NCI-H187 (cell line): ENCODE measurements at regions not wholly inside any gene's neighbourhood (a gene's known extent, or its start where the extent isn't known, plus 50 kb on each side); places are given as distances from the start of the nearest gene placed in this dataset.
"Not testable (repeated sequence)": the region's sequence is repeated elsewhere in the genome, so short reads cannot be mapped to it uniquely, and the experiment has no call there.

ENCODE experiments used
- DNase-seq, 2 experiments: peaks; one replicate each; lab custom pipeline; 2025; lab: John Stamatoyannopoulos, UW

DNA sequence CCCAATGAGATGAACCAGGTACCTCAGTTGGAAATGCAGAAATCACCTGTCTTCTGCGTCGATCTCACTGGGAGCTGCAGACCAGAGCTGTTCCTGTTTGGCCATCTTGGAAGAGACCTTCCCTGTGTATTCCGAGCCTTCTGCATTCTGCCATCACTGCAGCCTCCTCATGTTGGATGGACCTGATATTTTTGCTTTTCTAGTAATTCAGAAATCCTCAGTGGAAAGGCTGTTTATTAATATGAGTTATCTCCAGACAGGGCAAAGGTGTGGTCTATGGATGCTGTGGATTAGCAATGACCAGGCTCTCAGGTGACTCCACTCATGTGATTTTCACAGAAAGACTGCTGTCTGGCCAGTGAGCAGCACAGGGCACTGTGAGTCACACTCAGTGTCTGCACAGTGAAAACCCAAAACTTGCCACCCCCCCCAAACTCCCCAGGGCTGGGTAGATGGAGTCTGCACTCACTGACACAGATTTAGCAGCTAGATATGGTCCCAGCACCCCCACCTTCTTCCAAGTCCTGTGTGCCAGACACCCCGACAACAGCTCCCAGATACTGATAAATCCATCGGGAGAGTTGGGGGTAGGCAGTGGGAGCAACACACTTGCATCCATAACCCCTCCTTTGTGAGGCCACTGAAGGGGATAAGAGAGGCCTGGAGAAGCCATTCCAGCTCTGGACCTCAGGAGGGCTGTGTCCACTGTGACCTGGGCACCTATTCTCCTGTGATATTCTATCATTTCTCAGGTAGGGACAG is 75.2 kb upstream of the TOP3B start:
- DNase-seq = no peak

DNA sequence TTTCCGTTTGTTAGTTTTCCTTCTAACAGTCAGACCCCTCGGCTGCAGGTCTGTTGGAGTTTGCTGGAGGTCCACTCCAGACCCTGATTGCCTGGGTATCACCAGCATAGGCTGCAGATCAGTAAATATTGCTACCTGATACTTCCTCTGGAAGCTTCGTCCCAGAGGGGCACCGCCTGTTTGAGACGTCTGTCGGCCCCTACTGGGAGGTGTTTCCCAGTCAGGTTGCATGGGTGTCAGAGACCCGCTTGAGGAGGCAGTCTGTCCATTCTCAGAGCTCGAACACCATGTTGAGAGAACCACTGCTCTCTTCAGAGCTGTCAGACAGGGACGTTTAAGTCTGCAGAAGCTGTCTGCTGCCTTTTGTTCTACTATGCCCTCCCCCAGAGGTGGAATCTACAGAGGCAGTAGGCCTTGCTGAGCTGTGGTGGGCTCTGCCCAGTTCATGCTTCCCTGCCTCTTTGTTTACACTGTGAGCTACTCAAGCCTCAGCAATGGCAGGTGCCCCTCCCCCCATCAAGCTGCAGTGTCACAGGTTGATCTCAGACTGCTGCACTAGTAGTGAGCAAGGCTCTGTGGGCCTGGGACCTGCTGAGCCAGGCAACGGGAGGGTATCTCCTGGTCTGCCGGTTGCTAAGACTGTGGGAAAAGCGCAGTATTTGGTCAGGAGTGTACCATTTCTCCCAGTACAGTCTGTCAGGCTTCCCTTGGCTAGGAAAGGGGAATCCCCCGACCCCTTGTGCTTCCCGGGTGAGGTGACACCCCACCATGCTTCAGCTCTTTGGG is 74.4 kb upstream of the TOP3B start:
- not testable (repeated sequence) for DNase-seq

DNA sequence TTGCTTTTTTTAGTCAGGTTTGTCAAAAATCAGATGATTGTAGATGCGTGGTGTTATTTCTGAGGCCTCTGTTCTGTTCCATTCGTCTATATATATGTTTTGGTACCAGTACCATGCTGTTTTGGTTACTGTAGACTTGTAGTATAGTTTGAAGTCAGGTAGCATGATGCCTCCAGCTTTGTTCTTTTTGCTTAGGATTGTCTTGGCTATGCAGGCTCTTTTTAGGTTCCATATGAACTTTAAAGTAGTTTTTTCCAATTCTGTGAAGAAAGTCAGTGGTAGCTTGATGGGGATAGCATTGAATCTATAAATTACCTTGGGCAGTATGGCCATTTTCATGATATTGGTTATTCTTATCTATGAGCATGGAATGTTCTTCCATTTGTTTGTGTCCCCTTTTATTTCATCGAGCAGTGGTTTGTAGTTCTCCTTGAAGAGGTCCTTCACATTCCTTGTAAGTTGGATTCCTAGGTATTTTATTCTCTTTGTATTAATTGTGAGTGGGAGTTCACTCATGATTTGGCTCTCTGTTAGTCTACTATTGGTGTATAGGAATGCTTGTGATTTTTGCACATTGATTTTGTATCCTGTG is 70.1 kb upstream of the TOP3B start:
- DNase-seq = not testable (repeated sequence)

DNA sequence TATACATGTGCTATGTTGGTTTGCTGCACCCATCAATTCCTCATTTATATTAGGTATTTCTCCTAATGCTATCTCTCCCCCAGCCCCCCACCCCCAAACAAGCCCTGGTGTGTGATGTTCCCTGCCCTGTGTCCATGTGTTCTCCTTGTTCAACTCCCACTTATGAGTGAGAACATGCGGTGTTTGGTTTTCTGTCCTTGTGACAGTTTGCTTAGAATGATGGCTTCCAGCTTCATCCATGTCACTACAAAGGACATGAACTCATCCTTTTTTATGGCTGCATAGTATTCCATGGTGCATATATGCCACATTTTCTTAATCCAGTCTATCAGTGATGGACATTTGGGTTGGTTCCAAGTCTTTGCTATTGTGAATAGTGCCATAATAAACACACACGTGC is 68.4 kb upstream of the TOP3B start:
- not testable (repeated sequence) for DNase-seq

DNA sequence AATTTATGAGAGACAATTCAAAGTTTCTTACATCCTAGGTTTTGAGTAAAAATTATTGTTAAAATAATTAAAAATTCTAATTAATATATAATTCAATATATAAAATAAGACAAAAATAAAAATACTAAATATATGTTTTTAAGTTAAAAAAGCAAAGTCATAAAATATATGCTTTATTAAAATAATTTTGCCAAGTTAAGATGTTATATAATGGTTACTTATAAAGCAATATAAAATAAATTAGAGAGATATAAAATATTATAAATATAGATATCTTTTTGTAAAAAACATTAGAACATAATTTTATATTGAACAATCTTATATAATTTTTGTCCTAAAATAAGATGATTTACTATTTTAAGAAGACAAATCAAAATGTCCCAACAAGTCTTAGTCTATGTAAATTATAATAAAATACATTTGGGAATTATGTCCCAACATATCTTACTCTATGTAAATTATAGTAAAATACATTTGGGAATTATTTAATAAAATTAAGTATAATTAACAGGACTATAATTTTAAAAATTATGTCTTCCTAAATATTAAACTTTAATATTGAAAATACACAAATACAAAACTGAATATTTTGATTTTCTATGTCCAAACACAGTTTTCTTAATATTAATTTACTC is 67.7 kb upstream of the TOP3B start:
- DNase-seq = no peak

DNA sequence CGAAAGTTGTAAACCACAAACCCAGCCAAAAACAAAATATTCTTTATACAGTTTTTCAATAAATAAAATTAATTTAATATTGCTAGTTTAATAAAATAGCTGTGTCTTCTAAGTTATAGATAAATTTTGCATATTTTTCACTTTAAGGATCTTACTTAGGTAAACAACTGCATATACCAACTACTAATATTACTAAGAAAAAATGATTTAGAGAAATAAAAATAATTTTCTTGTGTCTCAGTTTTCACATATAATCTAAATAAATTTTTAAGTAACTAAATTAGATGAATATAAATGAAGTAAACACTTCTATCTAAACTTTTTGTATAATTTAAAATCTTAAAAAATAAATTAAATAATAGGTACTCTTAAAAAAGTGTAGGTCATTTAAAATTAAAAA is 67.1 kb upstream of the TOP3B start:
- no peak for DNase-seq

DNA sequence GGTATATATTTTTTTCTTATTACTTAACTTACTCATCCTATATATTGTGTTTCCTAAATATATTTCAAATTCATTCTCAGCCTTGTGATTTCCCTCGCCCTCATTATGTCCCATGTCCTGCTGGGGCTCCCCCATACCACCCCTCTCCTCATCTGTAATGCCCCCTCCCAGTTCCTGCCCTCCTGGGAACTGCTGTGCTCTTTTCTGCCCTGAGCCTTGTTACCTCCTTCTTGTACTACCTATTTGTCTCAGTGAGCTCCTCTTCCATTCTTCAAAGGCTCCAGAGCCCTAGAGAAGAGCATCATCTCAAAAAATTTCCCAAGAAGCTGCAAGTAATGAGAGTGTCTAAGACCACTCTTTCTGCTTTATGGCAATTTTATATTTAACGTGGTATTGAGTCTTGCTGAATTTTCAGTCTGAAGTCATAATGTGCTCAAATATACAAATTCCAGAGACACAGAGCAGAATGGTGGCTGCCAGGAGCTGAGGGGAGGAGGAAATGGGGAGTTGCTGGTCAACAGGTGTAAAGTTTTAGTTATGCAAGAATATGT is 66.5 kb upstream of the TOP3B start:
- DNase-seq = no peak

DNA sequence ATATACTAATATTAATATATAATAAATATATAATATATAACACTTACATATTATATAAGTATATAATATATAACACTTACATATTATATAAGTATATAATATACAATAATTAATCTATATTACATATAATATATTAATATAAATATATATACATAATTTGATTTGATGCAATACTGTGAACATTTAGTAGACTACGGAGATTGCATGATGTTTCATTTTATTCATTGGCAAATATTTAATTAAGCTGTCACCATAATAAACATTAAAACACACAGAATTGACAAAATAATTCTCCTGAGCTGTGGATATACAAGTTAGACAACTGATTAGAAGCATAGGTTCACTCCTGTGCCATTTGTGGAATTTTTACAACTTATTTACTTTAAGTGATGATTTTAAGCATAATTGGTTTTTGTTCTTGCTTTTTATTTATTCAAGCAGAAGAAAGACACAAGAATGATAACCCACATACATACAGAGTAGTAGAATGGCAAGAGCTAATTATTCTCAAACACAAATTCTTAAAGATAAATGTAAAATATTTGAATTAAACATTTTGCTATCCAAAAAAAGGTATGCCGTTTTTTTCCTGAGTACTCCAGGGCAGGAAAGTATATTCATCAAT is 65.8 kb upstream of the TOP3B start:
- DNase-seq = no peak

DNA sequence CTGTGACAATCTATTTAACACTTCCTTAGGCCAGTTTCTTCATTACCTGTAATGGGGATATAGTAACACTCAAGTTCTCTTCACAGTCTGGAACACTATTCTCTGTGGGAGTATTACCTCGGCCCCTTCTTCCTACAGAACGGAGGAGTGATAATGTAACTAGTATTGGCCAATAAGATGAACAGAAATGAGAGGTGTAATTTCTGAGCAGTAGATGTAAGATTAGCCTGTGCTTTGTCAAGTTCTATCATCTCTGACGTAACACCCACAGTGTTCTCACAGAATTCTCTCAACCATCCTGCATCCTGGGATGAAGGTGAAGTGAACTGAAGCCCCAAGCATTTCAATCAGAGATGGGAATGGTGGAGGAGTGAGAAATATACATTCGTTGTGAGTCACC is 65.2 kb upstream of the TOP3B start:
- DNase-seq = no peak

DNA sequence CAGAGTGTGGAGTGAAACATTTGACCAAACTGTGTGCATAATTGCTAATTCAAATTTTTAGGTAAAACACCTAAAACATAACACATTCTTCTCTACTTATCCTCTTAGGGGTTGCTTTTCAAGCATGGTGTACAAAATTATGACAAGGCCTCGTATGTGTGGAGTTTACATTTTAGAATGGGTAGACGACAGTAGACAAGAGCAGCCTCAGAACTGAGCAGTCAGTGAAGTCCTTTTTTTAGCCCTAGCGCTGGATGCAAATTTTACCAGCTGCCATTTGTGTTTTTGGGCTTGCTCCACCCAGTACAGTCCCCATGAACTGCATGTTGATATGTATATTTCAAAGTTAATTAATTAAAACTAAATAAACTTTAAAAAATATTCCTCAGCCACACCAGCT is 64.7 kb upstream of the TOP3B start:
- no peak for DNase-seq

DNA sequence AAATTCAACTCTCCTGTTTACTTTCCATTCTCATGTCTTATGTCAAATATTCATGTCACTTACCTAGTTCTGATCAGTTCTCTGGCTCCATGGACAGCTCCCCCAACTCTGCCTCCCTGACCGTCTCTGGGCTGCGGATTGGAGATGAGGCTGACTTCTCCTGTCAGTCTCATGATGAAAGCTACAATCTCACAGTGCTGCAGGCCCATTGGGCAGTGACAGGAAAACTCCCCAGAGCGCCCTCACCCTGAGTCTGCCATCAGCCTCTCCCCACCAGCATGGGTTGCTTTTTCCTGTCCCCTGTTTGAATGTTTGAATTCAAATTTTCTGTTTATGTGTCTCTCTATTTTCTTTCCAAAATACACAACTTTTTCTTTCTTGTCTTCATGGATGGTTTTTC is 63.8 kb upstream of the TOP3B start:
- no peak for DNase-seq

DNA sequence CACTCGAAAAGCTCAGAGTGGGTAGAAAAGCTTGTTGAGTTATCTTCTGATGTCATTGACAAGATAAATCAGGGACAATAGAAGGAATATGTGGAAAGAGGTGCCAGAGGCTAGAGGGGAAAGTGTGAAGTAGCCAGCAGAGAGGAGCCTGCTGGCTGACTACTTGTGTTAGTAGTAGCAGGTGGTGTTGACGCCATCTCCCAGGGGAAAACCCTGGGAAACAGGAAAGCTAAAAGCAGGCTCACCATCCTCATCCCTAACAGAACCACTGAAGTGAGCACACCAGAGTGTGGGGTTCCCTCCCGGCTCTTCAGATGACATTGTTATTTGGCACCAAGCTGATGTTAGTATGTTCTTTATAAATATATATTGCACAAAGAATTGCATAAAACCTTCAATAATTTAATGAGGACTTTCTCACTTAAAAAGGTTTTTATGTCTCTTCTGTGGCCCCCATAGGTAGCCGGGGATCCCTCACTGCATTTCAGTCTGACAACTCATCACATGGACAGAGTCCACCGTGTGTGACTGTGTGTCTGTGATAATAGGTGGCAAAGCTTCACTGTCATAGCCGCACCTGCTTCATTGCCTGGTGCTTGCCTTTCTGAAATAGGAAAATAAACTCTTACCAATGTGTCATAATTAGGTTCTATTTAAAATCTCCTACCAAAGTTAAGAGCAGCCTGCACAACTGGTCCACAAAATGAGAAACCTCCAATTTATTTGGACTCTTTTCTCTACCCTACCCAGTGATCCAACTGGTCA is 63.2 kb upstream of the TOP3B start:
- peak in 1 of 2 experiments; percentile 4 for DNase-seq

DNA sequence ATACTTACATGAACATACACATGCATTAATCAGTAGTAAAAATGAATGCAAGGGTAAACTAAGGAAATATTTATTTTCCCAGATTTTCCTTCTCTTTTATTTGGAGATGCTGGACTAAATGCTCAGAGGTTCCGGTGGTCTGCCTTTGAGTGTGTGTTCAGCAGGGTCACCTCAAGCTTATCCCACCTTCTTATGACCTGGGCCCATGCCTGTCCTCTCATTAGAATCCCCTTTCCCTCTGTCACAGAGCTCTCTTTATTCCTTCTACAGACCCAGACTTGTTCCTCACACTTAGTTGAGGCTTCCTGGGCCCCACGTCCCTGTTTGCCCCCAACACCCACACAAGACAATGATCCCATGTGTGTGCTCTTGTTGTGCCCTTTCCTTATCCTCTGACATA is 61.6 kb upstream of the TOP3B start:
- no peak for DNase-seq

DNA sequence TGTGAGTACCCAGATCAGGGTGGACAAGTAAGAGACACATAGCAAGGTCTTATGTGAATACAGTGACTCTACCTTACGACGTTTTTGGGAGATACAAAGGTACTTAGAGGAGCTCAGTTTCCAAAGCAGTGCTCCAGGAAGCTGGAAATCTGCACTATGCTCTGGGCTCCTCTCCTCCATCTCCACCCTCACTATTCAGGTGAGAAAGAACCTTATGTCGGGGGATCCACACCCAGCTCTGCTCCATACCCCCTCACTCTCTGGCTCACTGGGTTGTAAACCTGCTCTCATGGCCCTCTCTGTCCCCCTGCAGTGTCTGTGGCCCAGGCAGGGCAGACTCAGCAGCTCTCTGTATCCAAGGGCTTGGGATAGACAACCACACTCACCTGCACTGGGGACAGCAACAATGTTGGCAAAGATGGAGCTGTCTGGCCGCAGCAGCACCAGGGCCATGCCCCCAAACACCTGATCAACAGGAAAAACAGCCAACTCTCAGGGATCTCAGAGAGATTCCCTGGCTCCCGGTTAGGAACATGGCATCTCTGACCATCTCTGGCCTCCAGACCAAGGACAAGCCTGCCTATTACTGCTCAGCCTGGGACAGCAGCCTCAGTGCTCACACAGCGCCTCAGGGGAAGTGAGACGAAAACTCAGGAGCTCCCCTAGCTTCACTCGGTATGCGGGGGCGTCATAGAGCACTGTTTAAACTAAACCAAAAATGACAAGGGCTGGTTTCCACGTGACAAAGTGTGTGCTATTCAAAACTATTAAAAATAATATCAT is 60.9 kb upstream of the TOP3B start:
- DNase-seq = no peak

DNA sequence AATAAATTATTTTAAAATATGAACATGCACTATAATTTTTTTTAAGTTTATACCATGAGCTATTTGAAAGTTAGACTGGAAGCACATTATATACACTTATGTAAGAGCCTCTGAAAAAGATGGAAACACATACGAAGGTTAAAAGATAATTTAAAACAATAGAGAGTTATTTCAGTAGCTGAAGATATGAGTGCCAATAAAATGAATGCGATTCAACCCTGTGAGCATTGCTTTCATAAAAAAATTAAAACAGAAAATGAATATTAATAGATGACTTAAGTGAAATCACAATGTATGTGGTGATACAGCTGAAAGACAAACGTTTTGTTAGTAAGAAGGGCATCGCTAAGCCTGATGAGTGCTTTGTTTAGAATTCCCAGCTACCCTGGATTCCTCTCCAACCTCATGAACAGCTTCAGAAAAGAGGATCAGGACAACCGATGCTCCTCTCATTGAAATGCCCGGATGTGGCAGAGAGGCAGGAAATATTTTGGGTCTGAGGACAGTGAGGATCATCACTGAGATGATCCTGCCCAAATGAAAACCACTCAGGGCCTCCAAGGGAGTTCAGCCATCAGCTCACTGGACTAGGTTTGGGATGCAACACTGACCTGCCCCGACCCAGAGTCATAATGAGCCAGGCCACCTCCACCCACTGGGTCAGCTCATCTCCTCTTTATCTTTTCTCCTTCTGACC is 60.2 kb upstream of the TOP3B start:
- DNase-seq = no peak

DNA sequence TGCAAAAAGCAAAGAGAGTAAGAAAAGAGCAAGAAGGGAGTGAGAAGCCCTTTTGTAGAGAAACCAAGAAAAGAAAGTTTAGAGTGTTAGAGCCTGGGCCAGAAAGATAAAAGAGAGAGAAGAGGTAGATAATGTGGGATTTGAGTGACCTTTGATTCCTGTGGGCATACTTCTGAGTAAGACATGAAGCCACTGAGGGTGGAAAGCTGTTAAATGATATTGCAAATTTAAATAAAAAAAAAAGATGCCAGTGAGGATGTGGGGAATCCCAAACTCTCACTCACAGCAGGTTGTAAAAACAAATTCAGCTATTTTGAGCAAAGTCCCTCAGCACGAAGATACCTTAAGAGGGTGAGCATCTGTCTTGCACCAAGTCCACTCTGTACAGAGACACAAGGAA is 59.4 kb upstream of the TOP3B start:
- no peak for DNase-seq

DNA sequence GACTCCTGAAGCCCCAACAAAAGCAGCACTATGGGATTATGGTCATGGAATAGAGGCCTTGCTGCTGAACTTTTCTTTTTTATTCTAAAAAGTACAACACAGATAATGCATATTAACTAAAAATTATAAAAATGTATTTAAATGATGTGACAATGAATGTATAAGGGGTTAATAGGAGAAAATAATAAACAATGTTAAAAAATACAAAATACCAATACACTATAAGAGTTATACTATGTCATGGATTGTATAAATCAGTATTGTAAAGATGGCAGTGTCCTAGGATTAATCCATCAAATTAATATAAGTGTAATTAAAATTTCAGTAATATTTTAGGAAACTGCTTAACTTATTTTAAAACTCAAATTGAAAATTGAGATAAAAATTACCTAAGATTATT is 58.3 kb upstream of the TOP3B start:
- DNase-seq = no peak

DNA sequence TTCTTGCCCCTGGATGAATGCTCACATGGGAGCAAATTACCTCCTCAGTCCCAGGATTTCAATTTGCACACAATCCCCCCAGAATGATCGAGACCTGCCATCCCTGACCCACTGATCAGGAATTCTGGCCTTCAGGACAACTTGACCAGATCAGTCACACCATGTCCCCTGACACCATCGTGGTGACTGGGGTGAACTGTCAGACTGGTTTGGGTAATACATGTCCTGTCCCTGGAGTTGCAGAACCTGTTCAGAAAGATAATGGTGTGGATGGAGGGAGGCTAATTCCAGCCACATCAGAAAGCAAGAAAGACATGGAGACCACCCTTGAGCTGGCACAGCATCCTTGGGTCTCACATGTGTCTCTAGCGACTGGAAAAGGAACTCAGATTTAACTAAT is 57.9 kb upstream of the TOP3B start:
- DNase-seq = no peak

DNA sequence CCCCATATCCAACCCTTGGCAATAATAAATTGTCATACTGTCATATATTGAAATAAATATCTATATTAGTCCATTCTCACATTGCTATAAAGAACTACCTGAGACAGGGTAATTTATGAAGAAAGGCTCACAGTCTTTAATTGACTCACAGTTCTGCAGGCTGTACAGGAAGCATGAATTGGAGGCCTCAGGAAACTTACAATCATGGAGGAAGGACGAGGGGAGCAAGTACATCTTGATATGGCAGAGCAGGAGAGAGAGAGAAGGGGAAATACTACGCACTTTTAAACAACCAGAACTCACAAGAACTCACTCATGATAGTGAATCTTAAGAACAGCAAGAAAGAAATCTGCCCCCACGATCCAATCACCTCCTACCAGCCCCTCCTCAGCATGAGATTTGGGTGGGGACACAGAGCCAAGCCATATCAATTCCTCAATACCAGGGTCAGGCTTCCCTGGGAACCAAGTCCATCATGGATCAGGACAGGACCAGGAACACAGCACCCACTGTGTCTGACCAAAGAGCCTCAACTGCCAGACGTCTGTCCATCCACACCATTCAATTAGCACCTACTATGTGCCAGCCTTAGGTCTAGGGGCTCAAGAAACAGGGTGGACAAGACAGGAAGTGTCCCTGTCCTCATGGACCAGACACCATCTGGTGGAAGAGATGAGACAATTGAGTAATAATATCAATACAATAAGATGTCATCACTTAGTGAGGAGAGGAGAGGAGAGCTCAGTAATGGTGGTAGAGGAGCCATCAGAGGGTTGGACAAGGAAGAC is 56.9 kb upstream of the TOP3B start:
- DNase-seq = no peak
